DMS53 treated with DMSO at 0.1 percent for 48 hours (cell line): ENCODE measurements at regions not wholly inside any gene's neighbourhood (a gene's known extent, or its start where the extent isn't known, plus 50 kb on each side); places are given as distances from the start of the nearest gene placed in this dataset.

Experiments used
- DNase-seq: peaks from one replicate; lab custom pipeline; 2025; ENCODE audit not compliant: unreplicated experiment; lab: John Stamatoyannopoulos, UW

- no peak for DNase-seq
These were observed 163.5 kb downstream of the RNF152 start for GRCh38 chr18:61729322-61729721.

- DNase-seq = no peak
These were observed 165.3 kb downstream of the RNF152 start for GRCh38 chr18:61727241-61728193.

- no peak for DNase-seq
These were observed 168.3 kb downstream of the RNF152 start for GRCh38 chr18:61724532-61724931.

- DNase-seq = no peak
These were observed 170.6 kb downstream of the RNF152 start for GRCh38 chr18:61722247-61722646.

GRCh38 chr18:61720496-61720895 is 172.3 kb downstream of the RNF152 start:
- no peak for DNase-seq

GRCh38 chr18:61719671-61720070 is 173.1 kb downstream of the RNF152 start:
- DNase-seq = no peak

- DNase-seq = no peak
These were observed 173.9 kb downstream of the RNF152 start for GRCh38 chr18:61718944-61719343.

- DNase-seq = no peak
These were observed 178.4 kb downstream of the RNF152 start for GRCh38 chr18:61714421-61714820.

GRCh38 chr18:61713502-61713901 is 179.3 kb downstream of the RNF152 start:
- DNase-seq = no peak

- DNase-seq = no peak
These were observed 182.7 kb downstream of the RNF152 start for GRCh38 chr18:61710082-61710620.

- DNase-seq = no peak
These were observed 186.4 kb downstream of the RNF152 start for GRCh38 chr18:61706276-61706915.

GRCh38 chr18:61703508-61703907 is 189.3 kb downstream of the RNF152 start:
- DNase-seq = no peak

- no peak for DNase-seq
These were observed 190.8 kb downstream of the RNF152 start for GRCh38 chr18:61702007-61702406.

- no peak for DNase-seq
These were observed 193.3 kb downstream of the RNF152 start for GRCh38 chr18:61699397-61700110.

GRCh38 chr18:61697306-61697909 is 195.4 kb downstream of the RNF152 start:
- no peak for DNase-seq

GRCh38 chr18:61694236-61694635 is 198.6 kb downstream of the RNF152 start:
- no peak for DNase-seq

- no peak for DNase-seq
These were observed 202.2 kb downstream of the RNF152 start for GRCh38 chr18:61690418-61691138.

GRCh38 chr18:61687317-61687716 is 205.5 kb downstream of the RNF152 start:
- DNase-seq = no peak

- DNase-seq = no peak
These were observed 209.0 kb downstream of the RNF152 start for GRCh38 chr18:61683856-61684255.

GRCh38 chr18:61681065-61681464 is 211.7 kb downstream of the RNF152 start:
- no peak for DNase-seq
